ENCODE measurements at regions not wholly inside any gene's neighbourhood (a gene's known extent, or its start where the extent isn't known, plus 50 kb on each side); places are given as distances from the start of the nearest gene placed in this dataset.

DNA sequence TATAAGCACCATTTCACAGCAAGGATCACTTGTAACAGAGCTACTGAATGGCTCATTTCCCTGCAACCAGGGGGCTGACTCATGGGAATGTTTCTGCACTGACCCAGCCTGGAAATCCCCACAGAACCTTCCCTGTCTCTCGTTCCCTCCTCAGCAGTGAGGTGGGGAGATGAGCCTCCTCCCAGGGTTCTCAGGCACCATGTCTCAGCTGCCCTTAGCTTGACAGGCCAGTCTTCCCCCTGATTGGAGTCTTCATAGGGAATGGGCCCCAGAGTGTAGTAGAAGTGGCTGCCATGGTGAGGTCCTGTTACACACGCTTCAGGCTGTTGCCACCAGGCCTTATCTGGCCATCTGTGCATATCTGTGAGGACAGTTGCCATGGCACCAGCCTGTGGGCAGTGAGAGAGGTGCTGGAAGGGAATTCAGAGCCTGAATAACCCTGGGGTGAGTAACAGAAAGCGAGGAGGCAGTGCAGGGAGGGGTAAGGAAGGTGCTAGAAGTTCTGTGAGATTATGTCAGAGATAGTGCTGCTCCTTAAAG lies 324.4 kb downstream of the ENC1 start:
- peak; percentile 81 for DNase-seq (ENCODE audit: low spot score)

DNA sequence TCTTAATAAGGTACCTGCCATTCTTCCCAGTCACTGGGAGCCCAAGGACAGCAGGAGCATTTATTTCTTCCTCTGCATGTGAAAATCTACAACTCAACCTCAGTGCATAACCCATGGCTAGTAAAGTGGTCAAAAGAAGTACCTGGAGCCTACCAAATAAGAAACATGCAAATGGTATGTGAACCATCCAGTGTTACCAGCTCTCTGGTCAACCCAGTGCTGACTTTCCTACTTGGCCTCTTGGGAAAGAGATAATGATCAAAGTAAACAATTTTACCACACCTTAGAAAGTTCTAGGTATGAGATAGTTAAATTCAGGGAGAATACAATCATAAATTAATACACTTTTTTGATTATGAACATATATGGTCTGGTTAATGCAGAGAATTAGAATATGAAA lies 325.6 kb downstream of the ENC1 start:
- DNase-seq (ENCODE audit: low spot score) = no peak

DNA sequence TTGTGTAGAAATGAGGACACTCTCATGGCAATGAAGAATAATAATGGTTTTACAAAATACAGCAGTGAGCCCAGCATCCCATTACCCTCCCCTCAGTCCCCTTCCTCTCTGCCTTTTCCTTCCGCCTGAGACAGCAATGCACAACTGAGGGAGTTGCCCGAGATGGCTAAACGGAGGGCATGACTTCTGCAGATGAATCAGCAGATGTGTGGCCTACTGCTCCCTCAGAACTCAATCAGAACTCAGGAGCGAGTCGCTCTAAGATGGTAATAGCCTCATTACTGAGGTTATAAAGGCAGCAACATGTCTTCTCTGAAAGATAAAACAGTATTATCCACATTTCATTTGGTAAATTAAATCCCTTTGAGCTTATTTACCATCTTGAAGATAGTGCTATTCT lies 326.6 kb downstream of the ENC1 start:
- DNase-seq (ENCODE audit: low spot score) = no peak

DNA sequence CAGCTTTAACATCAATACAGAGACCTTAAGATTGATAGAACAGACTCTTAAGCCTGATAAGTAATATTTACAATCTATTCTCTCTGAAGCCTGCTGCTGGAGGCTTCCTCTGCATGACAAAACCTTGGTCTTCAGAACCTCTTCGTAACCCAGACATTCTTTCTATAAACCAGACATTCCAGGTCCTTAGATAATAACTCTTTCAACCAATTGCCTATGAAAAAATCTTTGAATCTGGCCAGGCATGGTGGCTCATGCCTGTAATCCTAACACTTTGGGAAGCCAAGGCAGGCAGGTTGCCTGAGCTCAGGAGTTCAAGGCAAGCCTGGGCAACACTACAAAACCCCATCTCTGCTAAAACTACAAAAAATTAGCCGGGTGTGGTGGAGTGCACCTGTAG lies 327.8 kb downstream of the ENC1 start:
- no peak for DNase-seq (ENCODE audit: low spot score)

DNA sequence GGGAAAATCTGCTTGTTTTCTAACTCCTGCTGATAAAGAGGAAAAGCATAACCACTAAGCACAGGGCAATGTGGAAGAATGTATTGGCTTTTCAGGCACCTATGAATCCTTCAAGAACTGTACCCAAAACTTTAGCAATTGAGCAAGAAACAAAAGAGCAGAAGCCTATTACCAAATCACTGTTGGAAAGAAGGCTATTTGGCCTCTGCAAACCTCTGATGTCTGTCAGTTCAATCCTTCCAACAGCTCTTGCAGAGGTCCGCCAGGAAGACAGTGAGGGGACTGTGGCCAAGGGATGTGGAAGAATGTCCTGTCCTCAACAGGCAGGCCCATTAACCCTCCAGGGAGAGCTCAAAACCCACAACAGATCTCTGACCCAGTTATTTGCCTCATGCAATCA lies 328.6 kb downstream of the ENC1 start:
- no peak for DNase-seq (ENCODE audit: low spot score)

DNA sequence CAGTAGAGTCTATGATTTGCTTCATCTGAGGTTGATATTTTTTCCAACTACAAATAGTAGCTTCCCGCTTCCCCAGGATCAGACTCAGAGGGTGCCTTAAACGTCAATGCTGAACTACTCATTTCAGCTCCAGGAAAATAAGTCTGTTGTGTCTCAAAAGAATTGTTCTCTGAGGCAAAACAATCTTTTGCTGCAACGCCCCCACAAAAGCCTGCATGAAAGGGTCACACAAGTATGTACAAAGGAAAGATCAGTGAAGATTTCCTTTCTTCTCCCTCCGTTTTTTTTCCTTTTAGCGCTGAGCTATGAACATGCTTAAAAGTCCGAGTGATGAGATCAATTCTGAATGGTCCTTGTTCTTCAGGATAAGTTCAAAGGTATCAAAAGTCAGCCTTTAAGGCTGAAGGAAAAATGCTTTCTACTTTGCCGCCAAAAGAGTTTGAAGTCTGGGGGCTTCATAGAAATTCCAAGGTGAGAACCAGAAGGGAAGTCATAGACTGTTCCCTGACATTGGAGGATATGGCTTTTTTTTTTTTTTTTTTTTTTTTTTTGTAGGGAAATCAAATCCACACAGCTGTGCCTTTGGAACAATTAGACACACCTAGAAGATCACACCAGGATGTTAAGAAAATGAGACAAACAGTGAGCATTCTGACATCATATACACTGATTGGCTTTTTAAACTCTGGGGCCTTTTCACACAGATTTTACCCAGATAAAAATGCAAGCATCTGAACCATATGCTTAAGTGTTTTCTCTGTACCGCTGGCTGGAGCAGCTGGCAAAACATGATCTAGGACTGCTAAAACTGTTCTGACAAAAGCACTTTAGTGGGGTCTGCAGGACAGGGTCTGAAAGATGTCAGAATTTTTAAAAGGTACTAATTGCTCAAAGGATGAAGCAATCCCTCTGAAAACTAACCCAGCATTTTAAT lies 329.3 kb downstream of the ENC1 start:
- DNase-seq (ENCODE audit: low spot score) = no peak

DNA sequence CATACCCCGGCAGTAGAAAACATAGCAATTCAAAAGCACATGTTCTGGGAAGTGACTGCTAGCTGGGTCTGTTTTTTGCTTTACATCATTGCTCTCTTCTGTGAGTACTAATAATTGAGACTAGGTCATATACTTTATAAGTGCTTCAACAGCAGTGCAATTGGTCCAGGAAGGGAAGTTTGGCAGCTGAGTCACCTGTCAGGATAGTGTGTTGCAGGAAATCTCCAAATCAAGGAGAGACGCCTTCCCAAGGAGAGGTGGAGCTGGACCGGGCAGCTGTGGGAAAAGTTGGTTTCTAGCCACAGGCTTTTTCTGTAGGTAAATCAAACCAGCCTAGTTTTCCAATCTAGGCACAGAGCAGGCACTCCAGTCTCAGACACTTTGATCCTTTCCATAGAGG lies 330.1 kb downstream of the ENC1 start:
- no peak for DNase-seq (ENCODE audit: low spot score)

DNA sequence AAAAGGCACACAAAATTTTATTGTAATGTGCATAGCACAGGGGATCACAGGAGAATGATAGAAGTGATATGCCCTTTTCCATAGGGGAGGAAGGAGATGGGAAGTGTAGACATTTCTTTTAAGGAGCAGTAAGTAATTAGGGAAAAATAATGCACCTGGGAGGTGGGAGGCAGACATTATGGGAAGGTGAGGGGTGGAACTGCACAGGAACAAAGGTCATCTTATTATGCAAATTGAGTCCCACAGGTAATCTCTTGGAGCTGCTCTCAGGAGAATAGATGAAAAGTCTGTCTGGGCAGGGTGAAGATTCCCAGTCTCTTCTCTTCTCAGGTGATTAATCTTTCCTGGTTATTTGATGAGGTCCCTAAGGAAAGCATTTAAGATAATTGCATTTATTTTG lies 331.5 kb downstream of the ENC1 start:
- no peak for DNase-seq (ENCODE audit: low spot score)

DNA sequence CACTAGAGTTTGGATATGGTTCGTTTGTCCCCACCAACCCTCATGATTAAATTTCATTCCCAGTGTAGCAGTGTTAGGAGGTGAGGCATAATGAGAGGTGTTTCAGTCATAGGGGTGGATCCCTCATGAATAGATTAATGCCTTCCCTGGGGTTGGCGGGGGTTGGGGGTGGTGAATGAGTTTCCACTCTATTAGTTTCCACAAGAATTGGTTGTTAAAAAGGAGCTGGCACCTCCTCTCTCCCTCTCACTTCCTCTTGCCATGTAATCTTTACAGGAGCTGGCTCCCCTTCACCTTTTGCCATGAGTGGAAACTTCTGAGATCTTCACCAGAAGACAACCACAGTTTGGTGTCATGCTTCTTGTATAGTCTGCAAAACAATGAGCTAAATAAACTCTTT lies 333.7 kb downstream of the ENC1 start:
- no peak for DNase-seq (ENCODE audit: low spot score)

DNA sequence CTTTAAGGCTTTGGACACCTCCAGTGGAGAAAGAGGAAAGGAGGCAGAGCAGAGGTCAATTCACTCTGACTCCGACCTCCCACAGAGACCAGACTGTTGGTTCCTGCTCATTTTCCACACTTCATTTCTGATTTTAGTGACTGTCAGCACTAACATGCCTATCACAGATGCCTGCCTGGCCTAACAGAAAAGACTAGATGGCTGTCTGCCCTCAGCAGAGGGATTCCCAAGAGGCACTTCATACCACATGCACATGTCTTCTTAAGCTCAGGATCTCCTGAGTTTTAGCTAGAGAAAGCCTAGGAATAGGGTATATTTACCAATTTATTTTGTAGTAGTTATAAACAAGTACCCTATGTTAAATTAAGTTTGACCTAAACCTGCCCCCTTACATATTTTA lies 336.0 kb downstream of the ENC1 start:
- no peak for DNase-seq (ENCODE audit: low spot score)

DNA sequence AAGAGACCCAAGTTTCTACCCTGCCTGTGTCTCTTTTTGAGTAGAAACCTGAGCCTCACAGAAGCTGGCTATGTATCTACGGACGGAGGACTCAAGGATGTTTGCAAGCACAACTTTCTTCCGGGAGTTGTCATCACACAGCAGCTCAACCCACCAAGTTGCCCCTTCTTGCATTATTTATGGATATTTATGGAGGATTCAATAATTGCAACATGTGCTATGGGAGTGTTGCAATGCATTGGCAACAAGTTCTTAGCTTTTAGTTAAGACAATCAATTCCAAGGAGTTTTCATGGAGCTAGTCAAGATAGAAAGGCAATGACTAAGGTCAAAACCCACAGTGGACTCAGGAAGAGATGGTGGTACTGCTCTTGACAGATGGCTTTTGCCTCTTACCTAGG lies 336.9 kb downstream of the ENC1 start:
- no peak for DNase-seq (ENCODE audit: low spot score)

DNA sequence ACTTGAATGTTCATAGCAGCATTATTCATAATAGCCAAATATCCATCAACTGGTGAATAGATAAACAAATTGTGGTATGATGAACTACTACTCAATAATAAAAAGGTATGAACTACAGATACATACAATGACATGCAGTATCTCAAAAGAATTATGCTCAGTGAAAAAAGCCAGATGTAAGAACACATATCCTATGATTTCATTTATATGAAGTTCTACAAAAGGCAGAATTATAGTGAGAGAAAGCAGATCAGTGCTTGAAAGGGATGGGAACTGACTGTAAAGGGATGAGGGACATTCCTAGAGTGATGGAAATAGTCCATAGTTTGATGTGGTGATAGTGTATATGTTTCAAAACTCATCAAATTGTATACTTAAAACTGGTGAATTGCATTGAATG lies 339.0 kb downstream of the ENC1 start:
- no peak for DNase-seq (ENCODE audit: low spot score)

DNA sequence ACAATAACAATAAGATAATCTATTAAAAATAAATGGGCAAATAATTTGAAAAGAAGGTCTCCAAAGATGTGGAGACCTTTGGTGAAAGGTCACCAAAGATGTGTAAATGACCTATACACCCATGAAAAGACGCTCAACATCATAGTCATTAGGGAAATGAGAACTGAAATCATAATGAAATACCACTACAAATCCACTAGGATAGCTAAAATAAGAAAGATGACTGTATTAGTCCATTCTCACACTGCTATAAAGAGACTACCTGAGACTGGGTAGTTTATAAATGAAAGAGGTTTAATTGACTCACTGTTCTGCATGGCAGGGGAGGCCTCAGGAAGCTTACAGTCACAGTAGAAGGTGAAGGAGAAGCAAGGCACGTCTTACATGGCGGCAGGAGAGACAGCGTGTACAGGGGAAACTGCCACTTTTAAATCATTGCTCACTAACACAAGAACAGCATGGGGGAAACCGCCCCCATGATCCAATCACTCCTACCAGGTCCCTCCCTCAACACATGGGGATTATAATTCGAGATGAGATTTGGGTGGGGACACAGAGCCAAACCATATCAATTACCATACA lies 339.6 kb downstream of the ENC1 start:
- no peak for DNase-seq (ENCODE audit: low spot score)

DNA sequence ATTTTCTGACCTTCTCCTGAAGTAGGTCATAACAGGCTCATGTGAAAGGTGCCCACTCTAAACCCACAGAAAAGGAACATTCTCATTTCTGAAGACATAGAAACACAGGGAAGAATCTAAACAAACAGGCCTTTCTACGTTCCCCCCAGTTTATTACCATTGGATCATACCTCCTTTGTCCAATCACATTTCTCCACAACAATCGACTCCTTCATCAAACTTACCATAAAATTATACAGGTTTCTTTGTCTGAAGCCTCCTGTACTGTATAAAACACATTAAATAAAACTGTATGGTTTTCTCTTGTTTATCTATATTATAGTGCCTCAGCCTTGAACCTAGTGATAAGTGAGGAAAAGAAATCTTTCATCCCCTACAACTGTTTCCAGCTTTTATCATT lies 340.7 kb downstream of the ENC1 start:
- DNase-seq (ENCODE audit: low spot score) = no peak

DNA sequence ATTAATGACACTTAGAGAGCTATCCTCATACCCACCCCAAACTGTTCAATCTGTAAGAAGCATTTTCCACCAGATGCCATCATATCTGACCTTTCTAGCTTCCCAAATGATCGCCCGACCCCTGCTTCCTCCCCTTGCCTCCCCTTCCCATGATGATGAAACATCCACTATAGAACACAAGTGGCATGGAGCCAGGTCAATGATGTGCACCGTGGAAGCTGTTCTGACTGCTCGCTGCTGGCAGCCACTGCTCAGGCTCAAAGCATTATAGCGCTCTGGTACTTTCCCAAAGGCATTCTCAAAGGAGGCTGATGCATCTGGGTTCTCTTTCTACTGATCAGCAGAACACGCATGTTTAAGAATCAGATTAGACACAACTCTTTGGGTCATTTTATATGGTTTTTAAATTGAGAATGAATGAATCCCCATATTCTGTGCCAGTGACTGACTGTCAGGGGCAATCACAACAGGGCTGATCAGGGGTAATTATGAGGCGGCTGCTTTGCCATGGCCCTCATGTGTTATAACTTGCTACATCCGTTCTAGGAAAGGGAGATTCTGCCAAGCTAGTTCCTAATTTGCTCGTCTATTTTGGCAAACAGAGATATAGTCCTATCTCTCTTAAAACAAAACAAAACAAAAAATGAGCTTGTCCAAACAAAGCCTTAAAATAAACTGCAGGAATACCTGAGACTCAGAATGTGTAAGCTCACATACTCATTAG lies 343.7 kb downstream of the ENC1 start:
- no peak for DNase-seq (ENCODE audit: low spot score)

DNA sequence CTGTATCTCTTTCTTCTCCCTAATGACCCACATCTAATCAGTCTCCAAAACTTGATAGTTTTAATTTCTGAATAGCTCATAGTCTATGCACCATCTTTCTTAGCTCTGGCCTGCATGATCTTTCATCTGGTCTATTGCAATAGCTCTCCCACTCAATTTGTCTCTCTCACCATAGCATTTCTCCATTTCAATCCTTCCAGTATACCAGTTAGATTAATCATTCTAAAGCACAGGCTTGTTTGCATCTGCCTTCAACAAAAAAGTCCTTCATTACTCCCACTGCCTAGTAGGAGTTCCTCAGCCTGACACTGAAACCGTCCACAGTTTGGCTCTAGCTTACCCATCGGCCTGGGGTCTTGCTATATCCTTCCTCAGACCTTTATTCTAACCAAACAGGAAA lies 344.9 kb downstream of the ENC1 start:
- DNase-seq (ENCODE audit: low spot score) = no peak

DNA sequence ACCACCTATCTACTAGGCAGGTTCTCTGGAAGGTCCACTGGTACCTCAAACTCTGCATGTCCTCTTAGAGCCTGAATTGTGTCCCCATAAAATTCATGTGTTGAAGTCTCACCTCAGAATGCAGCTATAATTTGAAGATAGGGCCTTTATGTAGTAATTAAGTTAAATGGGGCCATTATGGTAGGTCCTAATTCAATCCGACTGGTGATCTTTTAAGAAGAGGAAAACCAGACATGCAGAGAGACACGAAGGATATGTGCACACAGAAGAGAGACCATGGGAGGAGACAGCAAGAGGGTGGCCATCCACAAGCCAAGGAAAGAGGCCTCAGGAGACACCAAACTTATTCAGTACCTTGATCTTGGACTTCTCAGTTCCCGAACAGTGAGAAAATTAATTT lies 345.4 kb downstream of the ENC1 start:
- DNase-seq (ENCODE audit: low spot score) = no peak

DNA sequence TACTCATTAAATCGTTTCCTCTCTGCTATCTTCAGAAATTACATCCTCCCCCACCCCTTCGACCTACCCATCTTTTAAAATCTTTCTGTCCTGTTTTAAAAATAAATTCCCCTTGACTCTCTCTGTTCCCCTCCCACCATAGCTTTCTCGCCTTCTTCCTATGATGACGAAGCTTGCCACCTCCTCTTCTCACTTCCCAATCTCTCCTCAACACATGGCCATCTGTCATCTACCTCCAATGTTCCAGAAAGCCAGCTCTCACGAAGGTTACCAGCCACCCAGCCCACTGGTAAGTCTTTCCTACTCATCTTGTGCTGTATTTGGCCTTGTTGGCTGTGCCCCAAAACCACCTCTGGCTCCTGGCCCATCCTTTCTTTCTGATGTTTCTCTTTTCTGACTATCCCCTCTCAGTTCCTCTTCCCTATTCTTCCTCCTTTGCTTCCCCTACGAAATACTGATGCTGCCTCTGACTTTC lies 346.3 kb downstream of the ENC1 start:
- no peak for DNase-seq (ENCODE audit: low spot score)

DNA sequence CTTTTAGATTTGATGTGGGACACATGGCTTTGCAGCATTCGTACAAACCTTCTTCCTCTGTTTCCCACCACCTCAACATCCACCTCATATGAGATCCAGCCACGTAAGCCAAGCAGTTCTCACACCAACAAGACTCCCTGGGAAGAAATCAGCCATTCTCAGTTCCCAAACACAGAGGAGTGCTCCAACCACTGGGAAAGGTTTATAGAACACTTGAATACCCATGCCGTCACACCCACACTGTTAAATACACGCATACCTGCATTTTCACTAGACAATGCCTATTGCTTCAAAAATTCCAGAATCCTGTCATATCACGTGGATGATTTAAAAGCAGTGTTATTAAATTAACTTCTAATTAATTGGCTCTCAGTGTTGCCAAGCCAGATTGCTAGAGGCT lies 347.3 kb downstream of the ENC1 start:
- DNase-seq (ENCODE audit: low spot score) = no peak

DNA sequence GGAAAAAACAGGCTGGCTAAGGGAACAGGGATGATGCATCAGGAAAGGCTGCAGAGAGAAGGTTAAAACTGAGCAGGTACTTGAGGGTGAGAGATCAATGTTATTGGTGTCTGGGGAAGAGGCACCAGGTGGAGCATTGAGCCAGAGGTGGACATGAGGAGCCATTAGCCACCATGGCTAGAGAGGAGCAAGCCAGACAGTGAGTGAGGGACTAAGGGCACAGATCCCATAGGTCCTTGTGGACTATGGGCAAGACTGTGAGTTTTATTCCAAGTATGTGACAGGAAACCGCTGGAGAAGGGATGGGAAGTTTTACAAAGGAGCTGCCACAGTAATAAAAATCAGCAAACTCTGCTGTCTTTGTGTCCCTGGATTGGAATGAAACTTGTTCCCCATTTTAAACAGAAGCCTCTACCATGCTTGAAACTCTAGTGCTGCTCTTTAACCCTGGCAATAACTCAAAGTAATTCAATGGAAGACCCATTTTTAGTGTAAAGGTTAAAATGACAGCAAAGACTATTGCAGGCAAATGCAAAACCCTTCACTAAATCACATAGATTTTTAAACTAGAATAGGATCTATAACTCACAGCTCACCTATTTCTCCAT lies 349.8 kb downstream of the ENC1 start:
- DNase-seq (ENCODE audit: low spot score) = no peak

DNA sequence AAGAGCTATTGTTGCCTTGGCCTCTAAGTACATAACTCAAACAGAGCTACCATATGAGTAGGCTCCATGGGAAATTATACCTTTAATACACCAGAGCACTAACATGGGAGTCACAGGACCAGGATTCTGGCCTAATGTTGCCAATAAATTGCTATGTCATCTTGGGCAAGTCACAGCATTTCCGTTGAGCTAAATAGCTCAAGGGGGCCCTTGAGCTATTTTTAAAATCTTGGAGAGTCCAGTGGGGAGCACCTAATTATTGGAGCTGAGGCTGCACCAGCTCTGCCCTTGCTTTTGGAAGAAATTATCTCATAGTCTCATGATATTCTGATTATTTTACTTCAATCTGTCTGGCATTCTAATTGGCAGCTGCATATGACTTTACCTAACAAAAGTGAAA lies 350.8 kb downstream of the ENC1 start:
- no peak for DNase-seq (ENCODE audit: low spot score)

DNA sequence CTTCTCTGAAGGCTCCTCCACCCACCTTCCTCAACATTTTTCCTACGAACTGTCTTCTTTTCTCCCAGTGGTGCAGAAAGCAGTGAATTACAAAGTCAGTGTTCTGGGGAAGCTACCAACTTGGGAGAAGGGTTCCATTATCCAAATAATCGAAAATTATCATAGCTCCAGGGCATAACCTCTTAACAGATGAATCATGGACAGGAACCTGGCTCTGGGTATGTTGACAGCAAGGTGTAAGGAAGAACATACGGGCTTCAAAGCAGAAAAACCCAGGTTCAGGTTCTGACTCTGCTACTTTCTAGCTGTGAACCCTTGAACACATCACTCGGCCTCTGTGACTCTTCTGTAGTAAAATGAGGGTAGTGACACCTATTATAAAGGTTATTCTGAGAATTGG lies 351.3 kb downstream of the ENC1 start:
- no peak for DNase-seq (ENCODE audit: low spot score)

Data from AG08396 (cell line).